22Rv1 (cell line): ENCODE measurements at regions not wholly inside any gene's neighbourhood (a gene's known extent, or its start where the extent isn't known, plus 50 kb on each side); places are given as distances from the start of the nearest gene placed in this dataset.

Source experiments
- H3K27ac ChIP-seq: fragments of 450-650 bp; 2 replicates; pipeline ENCODE4 v1.5.1; 2017
- ZFX ChIP-seq: fragments of 450-650 bp; IDR thresholded peaks from 2 replicates; pipeline ENCODE4 v1.6.1; 2017; ENCODE audit warnings: antibody characterized with exemption, borderline replicate concordance
- TF ChIP-seq, protein P1 (sequence below): fragments of 450-650 bp; IDR thresholded peaks from 2 replicates; pipeline ENCODE4 v1.5.1; 2017; ENCODE audit warnings: mild to moderate bottlenecking

GRCh38 chr2:45141883-45142866 lies 132.9 kb upstream of the SIX2 start:
- no peak overlapping the region for H3K27ac ChIP-seq
- TF ChIP-seq, protein P1, sequence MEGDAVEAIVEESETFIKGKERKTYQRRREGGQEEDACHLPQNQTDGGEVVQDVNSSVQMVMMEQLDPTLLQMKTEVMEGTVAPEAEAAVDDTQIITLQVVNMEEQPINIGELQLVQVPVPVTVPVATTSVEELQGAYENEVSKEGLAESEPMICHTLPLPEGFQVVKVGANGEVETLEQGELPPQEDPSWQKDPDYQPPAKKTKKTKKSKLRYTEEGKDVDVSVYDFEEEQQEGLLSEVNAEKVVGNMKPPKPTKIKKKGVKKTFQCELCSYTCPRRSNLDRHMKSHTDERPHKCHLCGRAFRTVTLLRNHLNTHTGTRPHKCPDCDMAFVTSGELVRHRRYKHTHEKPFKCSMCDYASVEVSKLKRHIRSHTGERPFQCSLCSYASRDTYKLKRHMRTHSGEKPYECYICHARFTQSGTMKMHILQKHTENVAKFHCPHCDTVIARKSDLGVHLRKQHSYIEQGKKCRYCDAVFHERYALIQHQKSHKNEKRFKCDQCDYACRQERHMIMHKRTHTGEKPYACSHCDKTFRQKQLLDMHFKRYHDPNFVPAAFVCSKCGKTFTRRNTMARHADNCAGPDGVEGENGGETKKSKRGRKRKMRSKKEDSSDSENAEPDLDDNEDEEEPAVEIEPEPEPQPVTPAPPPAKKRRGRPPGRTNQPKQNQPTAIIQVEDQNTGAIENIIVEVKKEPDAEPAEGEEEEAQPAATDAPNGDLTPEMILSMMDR, result no peak
- TF ChIP-seq ZFX, result no peak

- TF ChIP-seq, protein P1, result no peak
- TF ChIP-seq ZFX, result no peak
- H3K27ac ChIP-seq, result no peak overlapping the region
Measured at GRCh38 chr2:45140675-45141074, 131.4 kb upstream of the SIX2 start.

GRCh38 chr2:45138904-45139303 lies 129.7 kb upstream of the SIX2 start:
- no peak for TF ChIP-seq ZFX
- TF ChIP-seq, protein P1, result no peak
- no peak overlapping the region for H3K27ac ChIP-seq

- TF ChIP-seq, protein P1, result no peak
- TF ChIP-seq ZFX, result no peak
- H3K27ac ChIP-seq, result no peak overlapping the region
Measured at GRCh38 chr2:45137966-45138695, 128.9 kb upstream of the SIX2 start.

DNA sequence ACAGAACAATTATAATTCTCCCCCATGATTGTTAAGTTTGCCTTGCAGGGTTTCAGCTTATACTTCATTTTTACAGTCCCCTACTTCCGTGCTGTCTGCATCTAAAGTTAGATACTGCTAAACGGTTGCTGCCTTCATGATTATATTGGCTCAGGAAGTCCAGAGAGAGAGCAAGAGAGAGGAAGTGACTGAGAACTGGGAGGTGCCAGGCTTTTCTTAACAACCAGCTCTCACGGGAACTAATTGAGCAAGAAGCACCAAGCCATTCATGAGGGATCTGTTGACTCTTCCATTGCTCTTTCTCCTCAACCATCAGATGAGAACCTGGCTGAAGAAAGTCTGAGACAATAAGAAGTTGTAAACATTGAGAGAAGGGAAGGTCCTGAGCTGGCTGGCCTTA lies 125.5 kb upstream of the SIX2 start:
- H3K27ac ChIP-seq, result no peak overlapping the region
- TF ChIP-seq ZFX, result no peak
- TF ChIP-seq, protein P1, result no peak

GRCh38 chr2:45134014-45134413 lies 124.8 kb upstream of the SIX2 start:
- no peak overlapping the region for H3K27ac ChIP-seq
- no peak for TF ChIP-seq ZFX
- TF ChIP-seq, protein P1, result no peak
